ENCODE measurements at regions not wholly inside any gene's neighbourhood (a gene's known extent, or its start where the extent isn't known, plus 50 kb on each side); places are given as distances from the start of the nearest gene placed in this dataset.

DNA sequence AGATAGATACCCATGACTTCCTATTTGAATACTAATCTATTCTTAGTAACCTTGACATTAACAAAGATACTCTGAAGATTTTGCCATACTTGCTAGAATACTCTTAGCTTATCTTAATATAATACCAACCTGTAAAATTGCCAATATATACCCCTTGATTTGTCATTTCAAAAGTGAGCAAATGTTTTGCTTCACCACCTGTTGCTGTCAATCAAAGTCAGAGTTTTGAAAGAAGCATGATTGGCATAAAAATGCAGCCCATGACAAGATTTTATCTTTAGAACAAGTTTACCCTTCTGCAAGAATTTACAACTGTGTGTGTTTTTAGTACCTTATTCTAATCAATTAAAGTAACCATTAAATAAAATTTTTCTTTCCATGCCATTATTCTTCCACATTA lies 236.2 kb downstream of the TBX18 start:
- TF ChIP-seq, protein P1, sequence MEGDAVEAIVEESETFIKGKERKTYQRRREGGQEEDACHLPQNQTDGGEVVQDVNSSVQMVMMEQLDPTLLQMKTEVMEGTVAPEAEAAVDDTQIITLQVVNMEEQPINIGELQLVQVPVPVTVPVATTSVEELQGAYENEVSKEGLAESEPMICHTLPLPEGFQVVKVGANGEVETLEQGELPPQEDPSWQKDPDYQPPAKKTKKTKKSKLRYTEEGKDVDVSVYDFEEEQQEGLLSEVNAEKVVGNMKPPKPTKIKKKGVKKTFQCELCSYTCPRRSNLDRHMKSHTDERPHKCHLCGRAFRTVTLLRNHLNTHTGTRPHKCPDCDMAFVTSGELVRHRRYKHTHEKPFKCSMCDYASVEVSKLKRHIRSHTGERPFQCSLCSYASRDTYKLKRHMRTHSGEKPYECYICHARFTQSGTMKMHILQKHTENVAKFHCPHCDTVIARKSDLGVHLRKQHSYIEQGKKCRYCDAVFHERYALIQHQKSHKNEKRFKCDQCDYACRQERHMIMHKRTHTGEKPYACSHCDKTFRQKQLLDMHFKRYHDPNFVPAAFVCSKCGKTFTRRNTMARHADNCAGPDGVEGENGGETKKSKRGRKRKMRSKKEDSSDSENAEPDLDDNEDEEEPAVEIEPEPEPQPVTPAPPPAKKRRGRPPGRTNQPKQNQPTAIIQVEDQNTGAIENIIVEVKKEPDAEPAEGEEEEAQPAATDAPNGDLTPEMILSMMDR (IDR thresholded peaks at IDR 0.05; ENCODE audit: low read depth, low read length): no peak
- Histone ChIP-seq H3K27ac (no peak overlapping the region), H3K27me3 (no peaks in the 10 kb centered on the region), H3K36me3 (no peaks in the 10 kb centered on the region), H3K4me1 (ENCODE audit: low read depth) (peaks cover 9% of the 10 kb centered on the region), H3K4me3 (no peak overlapping the region), H3K9me3 (ENCODE audit: low read depth) (no peaks in the 10 kb centered on the region)
- no peak for DNase-seq (ENCODE audit: low read depth in 1 of 2, low spot score in 1 of 2)

DNA sequence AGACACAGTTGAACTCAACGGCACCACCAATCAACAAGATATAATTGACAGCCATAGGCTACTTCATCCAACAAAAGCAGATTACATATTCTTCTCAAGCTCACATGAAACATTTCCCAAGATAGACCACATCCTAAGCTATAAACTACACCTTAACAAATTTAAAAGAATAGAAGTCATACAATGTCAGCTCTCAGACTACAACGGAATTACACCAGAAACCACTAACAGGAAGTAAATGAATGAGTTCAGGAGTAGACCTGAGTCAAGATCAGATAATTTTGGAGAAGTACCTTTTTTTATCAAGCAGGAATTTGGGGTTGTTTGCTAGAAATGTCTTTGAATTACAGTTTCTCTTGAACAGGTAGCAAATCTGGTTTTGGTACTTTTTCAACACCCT lies 237.8 kb downstream of the TBX18 start:
- DNase-seq (ENCODE audit: low read depth in 1 of 2, low spot score in 1 of 2): no peak
- Histone ChIP-seq H3K27ac (no peak overlapping the region), H3K9me3 (ENCODE audit: low read depth) (no peaks in the 10 kb centered on the region), H3K27me3 (no peaks in the 10 kb centered on the region), H3K4me3 (no peak overlapping the region), H3K4me1 (ENCODE audit: low read depth) (peaks cover 9% of the 10 kb centered on the region), H3K36me3 (no peaks in the 10 kb centered on the region)
- TF ChIP-seq, protein P1 (IDR thresholded peaks at IDR 0.05; ENCODE audit: low read depth, low read length): no peak

DNA sequence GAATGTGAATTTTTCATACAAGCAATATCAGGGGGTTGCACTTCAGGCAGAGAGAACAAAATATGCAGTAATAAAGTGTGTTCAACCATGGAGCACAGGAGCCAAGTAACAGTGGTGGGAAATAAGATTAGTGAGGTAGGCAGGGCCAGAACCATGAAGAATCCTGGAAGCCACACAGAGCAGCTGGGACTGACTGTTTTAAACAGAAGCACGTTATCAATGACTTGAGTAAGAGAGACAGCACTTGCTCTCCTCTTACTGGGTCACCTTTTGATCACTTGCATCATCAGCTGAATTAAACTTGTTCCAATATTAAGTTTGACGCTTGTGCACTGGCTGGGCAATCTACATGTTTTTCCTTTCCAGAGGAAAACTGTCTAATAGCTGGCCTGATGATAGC lies 238.5 kb downstream of the TBX18 start:
- no peak overlapping the region for H3K27ac ChIP-seq
- no peak overlapping the region for H3K4me3 ChIP-seq
- TF ChIP-seq, protein P1 (IDR thresholded peaks at IDR 0.05; ENCODE audit: low read depth, low read length): no peak
- H3K4me1 ChIP-seq (ENCODE audit: low read depth): peaks cover 15% of the 10 kb centered on the region
- no peak for DNase-seq (ENCODE audit: low read depth in 1 of 2, low spot score in 1 of 2)
- H3K36me3 ChIP-seq: no peaks in the 10 kb centered on the region
- no peaks in the 10 kb centered on the region for H3K9me3 ChIP-seq (ENCODE audit: low read depth)
- H3K27me3 ChIP-seq: no peaks in the 10 kb centered on the region

DNA sequence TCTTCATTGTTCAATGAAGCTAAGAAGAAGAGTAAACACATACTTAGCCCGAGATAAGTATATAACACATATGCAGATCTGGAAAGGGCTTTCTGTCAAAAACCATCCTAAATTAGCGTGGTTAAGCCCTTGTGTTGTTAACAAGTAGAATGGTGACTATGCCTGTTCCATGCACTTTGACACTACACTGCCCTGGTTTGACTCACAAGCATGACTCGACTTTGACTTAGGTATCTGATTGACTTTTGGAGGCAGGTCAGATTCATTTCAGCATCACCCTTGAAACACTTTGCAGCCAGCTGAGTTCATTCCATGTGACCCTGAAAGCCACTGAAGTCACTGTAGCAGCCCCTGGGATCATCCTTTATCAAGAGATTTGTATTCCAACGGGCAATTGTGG lies 239.8 kb downstream of the TBX18 start:
- peak in 1 of 2 donors; percentile 10 for DNase-seq (ENCODE audit: low read depth in 1 of 2, low spot score in 1 of 2)
- Histone ChIP-seq H3K9me3 (ENCODE audit: low read depth) (no peaks in the 10 kb centered on the region), H3K4me3 (no peak overlapping the region), H3K36me3 (no peaks in the 10 kb centered on the region), H3K4me1 (ENCODE audit: low read depth) (peaks cover 15% of the 10 kb centered on the region), H3K27ac (no peak overlapping the region), H3K27me3 (no peaks in the 10 kb centered on the region)
- TF ChIP-seq, protein P1 (IDR thresholded peaks at IDR 0.05; ENCODE audit: low read depth, low read length): no peak

DNA sequence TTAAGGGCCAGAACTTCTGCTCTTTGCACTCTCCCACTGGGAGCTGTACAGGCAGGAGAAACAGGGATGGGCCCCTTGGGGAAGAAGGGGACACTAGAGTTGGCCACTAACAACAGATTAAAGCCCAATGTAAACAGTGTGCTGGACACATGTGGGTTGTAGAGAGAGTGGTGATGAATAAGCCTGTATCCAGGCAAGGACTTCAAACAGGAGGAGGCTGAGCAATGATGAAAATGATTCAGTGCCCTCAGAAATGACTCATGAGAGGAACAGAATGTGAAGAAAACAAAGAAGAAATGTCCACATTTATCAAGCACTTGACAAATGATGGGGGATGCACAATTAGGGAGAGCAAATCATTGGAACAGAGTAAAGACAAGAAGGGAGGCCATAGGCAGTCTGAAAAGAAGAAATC lies 242.3 kb downstream of the TBX18 start:
- Histone ChIP-seq H3K4me3 (no peak overlapping the region), H3K9me3 (ENCODE audit: low read depth) (no peaks in the 10 kb centered on the region), H3K27me3 (no peaks in the 10 kb centered on the region), H3K4me1 (ENCODE audit: low read depth) (peaks cover 15% of the 10 kb centered on the region), H3K27ac (no peak overlapping the region), H3K36me3 (no peaks in the 10 kb centered on the region)
- DNase-seq (ENCODE audit: low read depth in 1 of 2, low spot score in 1 of 2): peak in 1 of 2 donors; percentile 86
- TF ChIP-seq, protein P1 (IDR thresholded peaks at IDR 0.05; ENCODE audit: low read depth, low read length): no peak

DNA sequence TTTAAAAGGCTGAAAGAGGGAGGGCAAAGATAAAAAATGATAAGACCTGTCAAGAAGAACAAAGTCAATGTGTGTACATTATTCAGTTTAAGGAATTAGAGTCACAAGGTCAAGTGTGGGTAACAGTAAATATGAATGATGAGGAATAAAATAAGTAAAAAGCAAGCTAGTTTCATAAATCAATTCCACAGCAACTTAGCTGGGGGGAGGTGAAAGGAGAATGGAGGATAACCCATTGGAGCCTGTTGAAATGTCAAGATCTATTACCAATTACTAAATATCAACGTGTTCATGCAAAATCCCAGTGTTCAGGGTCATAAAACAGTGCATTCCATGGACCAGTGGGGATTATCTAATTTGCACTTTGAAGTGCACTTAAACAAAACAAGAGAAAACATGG lies 242.9 kb downstream of the TBX18 start:
- TF ChIP-seq, protein P1 (IDR thresholded peaks at IDR 0.05; ENCODE audit: low read depth, low read length): no peak
- Histone ChIP-seq H3K36me3 (no peaks in the 10 kb centered on the region), H3K4me1 (ENCODE audit: low read depth) (peaks cover 15% of the 10 kb centered on the region), H3K27me3 (no peaks in the 10 kb centered on the region), H3K27ac (no peak overlapping the region), H3K4me3 (no peak overlapping the region), H3K9me3 (ENCODE audit: low read depth) (no peaks in the 10 kb centered on the region)
- no peak for DNase-seq (ENCODE audit: low read depth in 1 of 2, low spot score in 1 of 2)

Measured in cardiac muscle cell (in vitro differentiated cells and primary cell).